ENCODE measurements at regions not wholly inside any gene's neighbourhood (a gene's known extent, or its start where the extent isn't known, plus 50 kb on each side); places are given as distances from the start of the nearest gene placed in this dataset.
"Not testable (repeated sequence)": the region's sequence is repeated elsewhere in the genome, so short reads cannot be mapped to it uniquely, and the experiment has no call there.

DNA sequence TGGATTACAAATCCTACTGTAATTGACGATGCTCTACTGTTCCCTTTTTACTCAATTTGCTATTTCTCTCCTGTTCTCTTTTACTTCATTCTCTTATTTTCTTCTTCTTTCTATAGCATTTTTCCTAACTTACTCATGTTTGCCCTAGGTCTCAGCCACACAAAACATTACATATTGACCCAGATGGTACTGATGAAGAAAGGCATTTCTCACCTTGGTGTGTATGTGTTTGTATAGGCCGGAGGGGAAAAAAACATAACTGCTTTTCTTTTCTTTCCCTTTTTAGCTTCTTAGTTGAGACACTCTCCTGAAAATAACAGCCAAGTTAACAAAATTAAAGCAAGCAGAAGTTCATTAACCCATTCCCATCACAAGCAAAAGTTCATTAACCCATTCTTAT, 1019.8 kb upstream of the CDH18 start:
- DNase-seq, result no peak

DNA sequence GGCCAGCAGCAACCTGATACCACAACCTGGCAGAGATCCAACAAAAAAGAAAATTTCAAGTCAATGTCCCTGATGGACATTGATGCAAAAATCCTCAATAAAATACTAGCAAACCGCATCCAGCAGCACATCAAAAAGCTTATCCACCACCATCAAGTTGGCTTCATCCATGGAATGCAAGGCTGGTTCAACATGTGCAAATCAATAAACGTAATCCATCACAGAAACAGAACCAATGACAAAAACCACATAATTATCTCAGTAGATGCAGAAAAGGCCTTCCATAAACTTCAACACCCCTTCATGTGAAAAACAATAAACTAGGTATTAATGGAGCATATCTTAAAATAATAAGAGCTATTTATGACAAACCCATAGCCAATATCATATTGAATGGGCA, 1000.9 kb upstream of the CDH18 start:
- DNase-seq, result not testable (repeated sequence)

DNA sequence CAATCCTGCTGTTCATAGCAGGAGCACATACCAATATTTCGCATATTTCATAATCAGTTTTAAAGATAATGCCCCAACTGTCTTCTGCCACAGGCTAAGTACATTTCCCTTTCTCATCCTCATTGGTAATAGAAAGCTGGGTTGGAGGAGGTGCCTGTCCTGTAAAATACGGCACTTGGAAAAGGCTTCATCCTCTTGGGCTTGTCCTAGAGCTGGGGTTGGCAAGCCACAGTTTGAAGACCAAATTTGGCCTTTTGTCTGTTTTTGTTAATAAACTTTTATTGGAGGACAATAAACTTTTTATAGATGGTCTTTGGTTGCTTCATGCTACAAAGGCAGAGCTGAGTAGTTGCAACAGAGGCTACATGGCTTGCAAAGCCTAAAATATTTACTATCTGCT, 997.8 kb upstream of the CDH18 start:
- no peak for DNase-seq

GRCh38 chr5:20974426-20974825, 986.4 kb upstream of the CDH18 start:
- peak; percentile 10 for DNase-seq

- no peak for DNase-seq
These were observed 984.5 kb upstream of the CDH18 start for GRCh38 chr5:20972419-20972925.

DNA sequence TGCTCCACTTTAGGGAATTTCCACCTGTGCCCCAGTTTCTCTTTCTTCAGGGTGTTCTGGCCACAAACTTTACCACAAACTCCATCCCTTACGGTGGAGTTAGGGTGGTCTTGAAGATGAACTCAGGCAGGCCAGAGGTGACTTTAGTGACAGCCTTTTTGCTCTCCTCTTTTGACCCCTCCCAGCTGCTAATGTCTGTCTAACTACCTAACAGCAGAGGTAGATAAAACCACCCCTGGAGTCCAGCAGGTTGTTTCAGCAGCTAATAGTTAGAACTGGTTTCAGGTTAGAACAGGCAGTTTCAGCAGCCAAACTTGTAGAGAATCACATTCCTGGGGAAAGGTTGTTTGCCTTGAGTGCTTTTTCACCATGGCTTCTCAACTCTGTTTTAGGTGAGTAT, 971.3 kb upstream of the CDH18 start:
- no peak for DNase-seq

DNA sequence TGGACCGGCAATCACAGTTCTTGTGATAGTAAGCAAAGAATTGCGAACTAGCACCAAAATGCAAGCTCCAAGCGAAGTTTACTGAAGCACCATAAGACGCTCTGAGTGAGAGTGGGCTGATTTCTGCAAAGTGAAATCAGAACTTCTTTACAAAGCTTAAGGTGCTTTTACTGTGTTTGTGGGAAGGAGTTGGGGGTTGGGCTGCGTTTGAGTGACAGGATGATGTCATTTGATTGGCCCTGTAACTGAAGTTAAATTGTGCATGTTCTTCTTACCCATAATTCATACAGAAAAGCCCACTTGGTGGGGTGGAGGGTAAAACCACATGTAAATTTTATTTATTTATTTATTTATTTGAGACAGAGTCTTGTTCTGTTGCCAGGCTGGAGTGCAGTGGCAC, 970.6 kb upstream of the CDH18 start:
- no peak for DNase-seq

GRCh38 chr5:20956134-20956533, 968.1 kb upstream of the CDH18 start:
- no peak for DNase-seq

DNA sequence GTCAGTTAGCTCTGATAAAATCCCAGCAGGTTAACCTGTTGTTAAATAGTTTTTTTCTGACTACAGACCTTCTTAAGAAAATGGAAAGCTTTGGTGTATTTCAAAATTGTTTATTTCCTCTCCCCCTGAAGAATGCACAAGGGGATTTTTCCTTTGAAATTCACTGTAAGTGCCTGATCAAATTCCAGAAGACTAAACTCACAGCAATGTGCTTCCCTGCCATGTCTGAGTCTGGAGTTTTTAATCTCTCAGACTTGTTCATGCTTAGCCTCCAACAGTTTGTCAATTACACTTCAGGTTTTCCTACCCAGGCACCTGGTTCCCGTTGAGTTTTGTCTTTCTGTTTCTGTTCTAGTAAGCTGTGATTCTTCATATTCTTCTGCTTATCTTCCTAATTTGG, 961.6 kb upstream of the CDH18 start:
- DNase-seq, result no peak

- not testable (repeated sequence) for DNase-seq
These were observed 955.4 kb upstream of the CDH18 start for GRCh38 chr5:20943183-20943971.

- DNase-seq, result not testable (repeated sequence)
These were observed 954.6 kb upstream of the CDH18 start for GRCh38 chr5:20942603-20943002.

GRCh38 chr5:20940786-20941185, 952.8 kb upstream of the CDH18 start:
- not testable (repeated sequence) for DNase-seq

- DNase-seq, result not testable (repeated sequence)
These were observed 902.9 kb upstream of the CDH18 start for GRCh38 chr5:20890936-20891335.

GRCh38 chr5:20875726-20876125, 887.7 kb upstream of the CDH18 start:
- DNase-seq, result not testable (repeated sequence)

DNA sequence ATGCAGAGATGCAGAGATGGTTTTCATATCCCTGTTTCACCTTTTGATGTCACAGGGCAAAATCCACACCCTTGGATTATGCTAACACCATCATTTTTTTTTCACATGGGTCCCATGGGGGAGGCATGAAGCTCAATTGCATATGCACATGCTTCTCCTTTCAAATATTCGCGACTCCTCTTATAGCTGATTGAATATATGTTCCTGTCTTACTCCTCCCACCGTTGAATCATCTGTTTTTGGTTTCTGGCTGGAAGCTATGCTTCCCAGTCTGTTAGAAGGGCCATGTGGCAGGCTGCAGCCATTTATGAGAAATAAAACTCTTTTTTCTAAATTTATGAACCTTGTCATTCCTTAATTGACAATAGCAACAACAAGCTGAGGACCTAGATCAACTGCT, 877.9 kb upstream of the CDH18 start:
- DNase-seq, result not testable (repeated sequence)

DNA sequence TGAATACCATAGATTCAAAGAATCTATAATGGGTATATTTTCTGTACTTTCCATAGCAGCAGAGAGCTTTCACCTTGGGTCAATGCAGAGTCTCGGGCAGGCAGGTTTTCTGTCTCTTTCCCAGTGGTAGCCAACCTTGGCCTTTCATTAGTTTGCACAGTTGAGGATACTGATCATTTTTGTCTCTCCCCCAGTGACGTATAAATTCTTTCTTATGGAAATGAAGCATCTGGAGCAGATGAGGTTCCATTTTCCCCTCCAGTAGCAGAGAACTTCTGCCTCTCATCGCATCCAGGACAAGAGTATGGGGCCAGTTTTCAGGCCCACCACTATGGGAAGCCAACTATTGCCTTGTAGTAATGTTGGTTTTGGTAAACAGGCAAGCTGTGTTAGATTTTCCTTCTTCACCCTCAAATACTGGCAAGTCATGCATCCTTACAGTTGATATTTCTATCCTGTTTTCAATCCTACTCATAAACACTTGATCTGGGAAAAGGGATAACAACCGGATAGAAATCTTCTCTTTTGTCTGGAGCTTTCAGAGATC, 845.2 kb upstream of the CDH18 start:
- DNase-seq, result no peak

GRCh38 chr5:20832204-20833080, 844.4 kb upstream of the CDH18 start:
- no peak for DNase-seq

DNA sequence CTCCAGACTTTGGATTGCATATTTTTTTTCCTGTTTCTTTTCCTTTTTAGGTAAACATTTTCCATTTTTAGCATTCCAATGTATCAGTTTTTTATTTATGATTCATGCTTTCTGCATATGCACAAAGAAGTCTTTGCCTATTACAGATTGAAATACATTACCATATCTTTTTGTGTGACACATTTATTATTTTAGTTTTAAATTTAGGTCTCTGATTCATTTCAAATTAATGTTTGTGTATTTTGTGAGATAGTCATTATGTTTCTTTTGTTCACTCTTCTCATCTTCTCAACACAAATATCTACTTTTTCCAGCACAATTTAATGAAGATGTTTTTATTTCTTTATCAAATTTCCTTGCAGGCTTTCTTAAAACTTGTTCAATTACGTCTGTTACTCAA, 838.0 kb upstream of the CDH18 start:
- DNase-seq, result not testable (repeated sequence)

DNA sequence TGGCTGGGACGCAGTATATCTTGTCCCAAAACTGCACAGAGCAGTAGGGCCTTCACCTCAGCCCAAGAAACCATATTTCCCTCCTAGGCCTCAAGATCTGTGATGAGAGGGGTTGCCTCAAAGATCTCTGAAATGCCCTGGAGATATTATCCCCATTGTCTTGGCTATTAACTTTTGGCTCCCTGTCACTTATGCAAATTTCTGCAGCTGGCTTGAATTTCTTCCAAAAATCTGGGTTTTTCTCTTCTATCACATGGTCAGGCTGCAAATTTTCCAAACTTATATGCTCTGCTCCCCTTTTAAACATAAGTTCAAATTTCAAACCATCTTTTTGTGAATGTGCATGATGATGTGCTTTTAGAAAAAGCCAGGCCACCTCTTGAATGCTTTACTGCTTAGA, 809.2 kb upstream of the CDH18 start:
- not testable (repeated sequence) for DNase-seq

DNA sequence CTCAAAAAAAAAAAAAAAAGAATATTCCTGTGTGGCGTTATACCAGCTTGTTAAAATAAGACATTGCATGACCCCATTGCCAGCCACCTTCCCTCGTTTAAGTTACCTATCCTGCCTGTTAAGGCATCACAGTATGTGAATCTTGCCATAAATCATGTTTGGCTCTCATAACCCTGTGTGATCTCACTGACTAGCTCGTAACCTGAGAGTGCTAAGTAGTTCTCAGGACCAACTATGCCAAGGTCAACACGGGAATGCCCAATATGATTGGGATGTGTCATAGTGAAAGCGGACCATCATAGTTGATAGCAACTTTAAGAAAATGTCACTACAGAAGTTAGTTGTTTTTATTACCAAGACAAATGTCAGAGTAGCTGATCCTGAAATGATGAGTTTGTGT, 796.8 kb upstream of the CDH18 start:
- not testable (repeated sequence) for DNase-seq

- not testable (repeated sequence) for DNase-seq
These were observed 795.5 kb upstream of the CDH18 start for GRCh38 chr5:20783484-20783883.

DNA sequence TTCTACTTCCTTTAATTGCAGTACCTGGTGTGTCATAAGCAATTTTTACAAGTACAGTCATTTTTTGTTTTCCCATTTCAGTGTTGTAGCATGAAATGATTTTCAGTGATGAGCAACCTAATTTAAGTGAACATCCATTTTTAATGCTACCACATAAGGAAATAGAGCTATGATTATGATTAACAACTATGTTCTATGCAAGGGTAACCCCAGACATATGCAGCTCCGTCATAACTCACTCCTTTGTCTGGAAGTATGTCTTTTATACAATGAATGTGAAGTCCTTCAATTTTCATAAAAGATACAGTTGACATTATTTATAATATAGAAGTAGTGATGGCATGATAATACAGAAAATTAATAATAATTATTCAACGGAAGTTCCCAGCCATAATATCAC, 783.3 kb upstream of the CDH18 start:
- DNase-seq, result not testable (repeated sequence)

DNA sequence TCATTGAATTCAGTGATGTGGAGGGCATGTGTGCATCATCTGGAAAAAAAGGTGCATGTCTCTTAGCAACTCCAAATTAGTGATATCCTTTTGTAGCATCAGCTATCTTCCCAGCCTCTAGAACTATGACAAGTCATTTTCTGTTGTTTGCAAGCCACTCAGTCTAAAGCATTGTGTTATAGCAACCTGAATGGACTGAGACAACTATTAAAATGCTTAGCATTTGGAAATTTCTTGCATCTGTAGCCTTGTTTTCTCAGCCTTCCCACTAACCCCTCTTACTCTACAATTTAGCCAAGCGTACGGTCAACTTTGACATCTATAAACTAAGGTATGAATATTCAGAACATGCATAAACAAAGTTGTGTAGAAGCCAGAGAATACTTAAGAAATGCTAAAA, 777.1 kb upstream of the CDH18 start:
- DNase-seq, result not testable (repeated sequence)

- DNase-seq, result not testable (repeated sequence)
These were observed 771.5 kb upstream of the CDH18 start for GRCh38 chr5:20759459-20759858.

All from NCI-H510A (cell line).